Endothelial cell of umbilical vein (primary cell): ENCODE measurements at regions not wholly inside any gene's neighbourhood (a gene's known extent, or its start where the extent isn't known, plus 50 kb on each side); places are given as distances from the start of the nearest gene placed in this dataset.
"Not testable (repeated sequence)": the region's sequence is repeated elsewhere in the genome, so short reads cannot be mapped to it uniquely, and the experiment has no call there.

Experiments used
- BruUV-seq: library from RNA; stranded (reverse); fragments of 400-500 nt; replicated peaks from 2 replicates; lab custom pipeline; 2021; lab: Mats Ljungman, UMichigan
- CTCF ChIA-PET: fragments of 300-600, 350-600 bp; sonication (Branson Sonifier 250); formaldehyde crosslinking; loops from one replicate; lab custom pipeline; 2021; ENCODE audit warnings: antibody characterized with exemption, inconsistent platforms; lab: Charles Lee
- POLR2A ChIA-PET: fragments of 300-600, 350-600 bp; sonication (Branson Sonifier 250); formaldehyde crosslinking; loops from one replicate; lab custom pipeline; 2021; ENCODE audit warnings: antibody characterized with exemption, inconsistent platforms; lab: Charles Lee
- DNase-seq: peaks from one replicate; pipeline ENCODE4 v3.0.0-alpha.2; 2011; ENCODE audit warnings: low read depth, low spot score
- FAIRE-seq: peaks from 2 replicates; lab custom pipeline; 2011; peaks lifted over from hg19 to GRCh38; lab: Jason Lieb, UNC
- H2AFZ ChIP-seq: 2 replicates; pipeline ENCODE4 v1.6.0; 2012; ENCODE audit warnings: low read depth, low read length, control low read depth, inconsistent platforms
- H3K27ac ChIP-seq: 2 replicates; pipeline ENCODE4 v1.5.1; 2011; ENCODE audit warnings: low read depth, mild to moderate bottlenecking, control low read depth, low read length, moderate library complexity; ENCODE audit not compliant: insufficient read depth
- H3K27me3 ChIP-seq, 2 experiments: 2 replicates each; pipeline versions ENCODE4 v1.6.0 to v1.6.1; 2011; ENCODE audit warnings: low read length in 2 of 2, mixed read lengths in 1 of 2; ENCODE audit not compliant: control insufficient read depth in 2 of 2, insufficient read depth in 2 of 2
- H3K36me3 ChIP-seq, 2 experiments: 2 replicates in 1 of 2; 3 replicates in 1 of 2; pipeline ENCODE4 v1.5.1; 2011; ENCODE audit warnings: low read length in 2 of 2, mild to moderate bottlenecking in 1 of 2, moderate library complexity in 1 of 2; ENCODE audit not compliant: control insufficient read depth in 2 of 2, insufficient read depth in 2 of 2; ENCODE audit errors: extremely low read depth in 1 of 2
- H3K4me1 ChIP-seq: 3 replicates; pipeline ENCODE4 v1.5.1; 2011; ENCODE audit warnings: mild to moderate bottlenecking, low read length; ENCODE audit not compliant: control insufficient read depth, insufficient read depth; ENCODE audit errors: extremely low read depth
- H3K4me2 ChIP-seq: 2 replicates; pipeline ENCODE4 v1.6.1; 2011; ENCODE audit warnings: low read length, control low read depth, mixed read lengths; ENCODE audit not compliant: insufficient read depth
- H3K4me3 ChIP-seq, 3 experiments: fragments of 200-600 bp in 1 of 3; sonication (generic), shearing (Covaris generic) in 1 of 3; replicated peaks in 1 of 3; 2 replicates each; pipeline ENCODE4 v1.5.1; 2011 to 2016; ENCODE audit warnings: control low read depth in 3 of 3, low read length in 3 of 3, mild to moderate bottlenecking in 2 of 3, inconsistent platforms in 1 of 3, low read depth in 1 of 3, moderate library complexity in 1 of 3; ENCODE audit not compliant: insufficient read depth in 1 of 3
- H3K79me2 ChIP-seq: 2 replicates; pipeline ENCODE4 v1.6.0; 2012; ENCODE audit warnings: low read length, inconsistent platforms; ENCODE audit not compliant: control insufficient read depth, insufficient read depth
- H3K9ac ChIP-seq: replicated peaks from 2 replicates; pipeline ENCODE3; 2011; ENCODE audit warnings: low read length, control low read depth; ENCODE audit not compliant: insufficient read depth; ENCODE audit errors: extremely low read depth
- H3K9me1 ChIP-seq: replicated peaks from 3 replicates; pipeline ENCODE4 v1.6.0; 2011; ENCODE audit warnings: mild to moderate bottlenecking, low read length; ENCODE audit not compliant: control insufficient read depth, insufficient read depth; ENCODE audit errors: extremely low read depth
- H3K9me3 ChIP-seq: replicated peaks from 2 replicates; pipeline ENCODE4 v1.5.1; 2012; ENCODE audit warnings: low read length, inconsistent platforms; ENCODE audit not compliant: control insufficient read depth, insufficient read depth
- H4K20me1 ChIP-seq: replicated peaks from 2 replicates; pipeline ENCODE3; 2011; ENCODE audit warnings: mild to moderate bottlenecking, low read length; ENCODE audit not compliant: control insufficient read depth, insufficient read depth; ENCODE audit errors: extremely low read depth
- CTCF ChIP-seq, 2 donors: IDR thresholded peaks; 1 replicate in 1 of 2; 2 replicates in 1 of 2; pipeline ENCODE4 v1.5.1; 2011; ENCODE audit warnings: low read length in 2 of 2, mild to moderate bottlenecking in 2 of 2, moderate library complexity in 2 of 2, control low read depth in 1 of 2, inconsistent platforms in 1 of 2, low read depth in 1 of 2; ENCODE audit not compliant: insufficient read depth in 1 of 2; ENCODE audit errors: extremely low read depth in 1 of 2
- EZH2 ChIP-seq: IDR thresholded peaks from 2 replicates; pipeline ENCODE4 v1.6.1; 2012; ENCODE audit warnings: borderline replicate concordance, low read depth, mild to moderate bottlenecking, moderate library complexity, low read length, inconsistent platforms; ENCODE audit not compliant: severe bottlenecking
- FOS ChIP-seq: IDR thresholded peaks from 2 replicates; pipeline ENCODE4 v1.6.1; 2011; ENCODE audit warnings: mild to moderate bottlenecking, low read length, moderate library complexity, borderline replicate concordance; ENCODE audit not compliant: insufficient read depth
- GATA2 ChIP-seq: IDR thresholded peaks from 2 replicates; pipeline ENCODE4 v1.7.0; 2011; ENCODE audit warnings: low read depth, mild to moderate bottlenecking, moderate library complexity, mixed read lengths, low read length; ENCODE audit not compliant: insufficient read length, insufficient read depth
- JUN ChIP-seq: IDR thresholded peaks from 2 replicates; pipeline ENCODE4 v1.6.1; 2011; ENCODE audit warnings: borderline replicate concordance, low read depth; ENCODE audit not compliant: insufficient read length, insufficient read depth
- MAX ChIP-seq: IDR thresholded peaks from 2 replicates; pipeline ENCODE4 v1.6.1; 2011; ENCODE audit not compliant: insufficient read depth, insufficient read length
- MYC ChIP-seq: IDR thresholded peaks from one replicate; pipeline ENCODE4 v1.6.1; 2011; ENCODE audit warnings: mild to moderate bottlenecking, low read depth, low read length
- POLR2A ChIP-seq: IDR thresholded peaks from 2 replicates; pipeline ENCODE4 v1.6.1; 2012; ENCODE audit warnings: low read depth, mild to moderate bottlenecking, control low read depth, low read length
- POLR2AphosphoS5 ChIP-seq: IDR thresholded peaks from 2 replicates; pipeline ENCODE4 v1.6.1; 2012; ENCODE audit warnings: low read depth, mild to moderate bottlenecking, control low read depth, low read length, moderate library complexity; ENCODE audit not compliant: insufficient read depth
- dilution Hi-C: fragments of 300-500 bp; cut with MboI; formaldehyde crosslinking; loops from one replicate; pipeline ENCODE4 v1.15.0; 2019; ENCODE audit warnings: low sequenced_read_pairs; ENCODE audit not compliant: extremely low pct_ligation_motif_present
- intact Hi-C: fragments of 100-400 bp; cut with micrococcal nuclease; formaldehyde crosslinking; loops from one replicate; pipeline ENCODE4 v1.10.0; 2022

GRCh38 chr3:159502986-159503385 is 485.6 kb upstream of the IL12A start:
- Histone ChIP-seq H3K27ac (no peak overlapping the region), H3K9me1 (no peaks in the 10 kb centered on the region), H3K79me2 (no peaks in the 10 kb centered on the region), H3K27me3 (no peaks in the 10 kb centered on the region), H3K4me1 (no peaks in the 10 kb centered on the region), H3K36me3 (no peaks in the 10 kb centered on the region), H3K4me3 (no peak overlapping the region), H2AFZ (no peak overlapping the region), H3K4me2 (no peak overlapping the region), H3K9ac (no peak overlapping the region), H4K20me1 (no peaks in the 10 kb centered on the region), H3K9me3 (no peaks in the 10 kb centered on the region)
- CTCF ChIA-PET = no interaction called here
- no TSS peak for BruUV-seq
- POLR2A ChIA-PET = no interaction called here
- intact Hi-C loops = no loop called here
- DNase-seq (no peak), FAIRE-seq (no peak)
- TF ChIP-seq MYC = no peak
- TF ChIP-seq CTCF (IDR thresholded peaks at IDR 0.05; ENCODE audit: extremely low read depth in 1 of 2, insufficient read depth in 1 of 2, low read depth in 1 of 2, low read length in 2 of 2) = no peak
- TF ChIP-seq EZH2 = no peak
- TF ChIP-seq POLR2AphosphoS5 = no peak
- no peak for TF ChIP-seq POLR2A
- no peak for TF ChIP-seq MAX
- no peak for TF ChIP-seq JUN
- TF ChIP-seq GATA2 = no peak
- TF ChIP-seq FOS = no peak
- dilution Hi-C loops = no loop called here

- H3K9me3 ChIP-seq, H3K36me3 ChIP-seq, H3K4me1 ChIP-seq, intact Hi-C loops, H3K27me3 ChIP-seq, DNase-seq, CTCF ChIA-PET, BruUV-seq, POLR2A ChIA-PET, dilution Hi-C loops, H3K4me3 ChIP-seq, H3K27ac ChIP-seq, FAIRE-seq, H2AFZ ChIP-seq, H3K9me1 ChIP-seq, H3K4me2 ChIP-seq, H3K79me2 ChIP-seq, H4K20me1 ChIP-seq, H3K9ac ChIP-seq: not testable (repeated sequence)
Measured at GRCh38 chr3:159510988-159511387, 477.6 kb upstream of the IL12A start.
